Loucy (cell line): ENCODE measurements at regions not wholly inside any gene's neighbourhood (a gene's known extent, or its start where the extent isn't known, plus 50 kb on each side); places are given as distances from the start of the nearest gene placed in this dataset.

Experiments
- H2AFZ ChIP-seq: fragments of 200-600 bp; sonication (generic); 2 replicates; pipeline ENCODE4 v1.6.0; 2016; ENCODE audit warnings: antibody characterized with exemption, mild to moderate bottlenecking, low read length, moderate library complexity
- H3F3A ChIP-seq: fragments of 200-600 bp; 2 replicates; pipeline ENCODE4 v1.6.0; 2016; ENCODE audit warnings: antibody characterized with exemption, low read depth, mild to moderate bottlenecking
- H3K27me3 ChIP-seq: fragments of 200-600 bp; sonication (generic); 2 replicates; pipeline ENCODE4 v1.6.1; 2014; ENCODE audit warnings: low read length, mild to moderate bottlenecking; ENCODE audit not compliant: insufficient read depth, poor library complexity, severe bottlenecking
- H3K36me3 ChIP-seq: fragments of 200-600 bp; sonication (generic); 2 replicates; pipeline ENCODE4 v1.6.1; 2016; ENCODE audit warnings: low read length; ENCODE audit not compliant: insufficient read depth
- H3K4me1 ChIP-seq: fragments of 200-600 bp; sonication (generic); 2 replicates; pipeline ENCODE4 v1.5.1; 2014; ENCODE audit warnings: low read length, mild to moderate bottlenecking; ENCODE audit not compliant: insufficient read depth, poor library complexity, severe bottlenecking
- H3K4me2 ChIP-seq: fragments of 200-600 bp; sonication (generic); 2 replicates; pipeline ENCODE4 v1.6.0; 2014; ENCODE audit warnings: antibody characterized with exemption, low read length, low read depth, mild to moderate bottlenecking; ENCODE audit not compliant: poor library complexity, severe bottlenecking
- H3K4me3 ChIP-seq: fragments of 200-600 bp; sonication (generic); 2 replicates; pipeline ENCODE4 v1.5.1; 2014; ENCODE audit warnings: low read length, mild to moderate bottlenecking, mixed read lengths; ENCODE audit not compliant: poor library complexity, severe bottlenecking
- H3K79me2 ChIP-seq: fragments of 200-600 bp; sonication (generic); 2 replicates; pipeline ENCODE4 v1.6.1; 2014; ENCODE audit warnings: low read length; ENCODE audit not compliant: insufficient read depth
- H3K9ac ChIP-seq: fragments of 200-600 bp; sonication (generic); 2 replicates; pipeline ENCODE4 v1.6.0; 2014; ENCODE audit warnings: mild to moderate bottlenecking, low read depth, low read length, moderate library complexity; ENCODE audit not compliant: poor library complexity, severe bottlenecking
- H3K9me2 ChIP-seq: fragments of 200-600 bp; sonication (generic); replicated peaks from 2 replicates; pipeline ENCODE4 v1.6.1; 2016; ENCODE audit warnings: low read depth, low read length, mixed read lengths
- H3K9me3 ChIP-seq: fragments of 200-600 bp; sonication (generic); 2 replicates; pipeline ENCODE4 v1.6.1; 2014; ENCODE audit warnings: mild to moderate bottlenecking, antibody characterized with exemption, low read length, low read depth; ENCODE audit not compliant: insufficient read depth
- H4K20me1 ChIP-seq: fragments of 200-600 bp; sonication (generic); 2 replicates; pipeline ENCODE4 v1.6.0; 2014; ENCODE audit warnings: antibody characterized with exemption, low read length, mild to moderate bottlenecking; ENCODE audit not compliant: insufficient read depth, poor library complexity, severe bottlenecking
- EZH2phosphoT487 ChIP-seq: fragments of 200-600 bp; IDR thresholded peaks from 2 replicates; pipeline ENCODE4 v1.6.1; 2018; ENCODE audit warnings: antibody characterized with exemption, mild to moderate bottlenecking, moderate library complexity, borderline replicate concordance
- TF ChIP-seq, protein P1 (sequence below): fragments of 200-600 bp; sonication (generic); conservative IDR thresholded peaks from 2 replicates; pipeline ENCODE4 v1.5.1; 2014; ENCODE audit warnings: mild to moderate bottlenecking, antibody characterized with exemption, low read length

DNA sequence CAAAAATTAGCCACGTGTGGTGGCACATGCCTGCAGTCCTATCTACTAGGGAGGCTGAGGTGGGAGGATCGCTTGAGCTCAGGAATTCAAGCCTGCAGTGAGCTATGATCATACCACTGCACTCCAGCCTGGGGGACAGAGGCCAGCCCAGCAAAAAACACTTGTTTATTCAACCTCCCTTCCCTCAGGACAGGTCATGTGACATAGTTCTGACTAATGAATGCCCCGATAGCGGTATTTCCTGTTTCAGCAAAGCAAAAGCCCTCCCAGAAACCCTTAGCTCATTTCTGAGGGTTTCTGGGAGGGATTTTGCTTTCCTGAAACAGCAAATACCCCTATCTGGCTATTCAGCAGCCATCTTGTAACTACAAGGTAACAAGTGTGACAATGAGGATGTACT, 157.1 kb downstream of the GATA3 start:
- Histone ChIP-seq H3K4me2 (no peak overlapping the region), H3F3A (no peaks in the 10 kb centered on the region), H3K9me2 (no peaks in the 10 kb centered on the region), H3K27me3 (no peaks in the 10 kb centered on the region), H4K20me1 (no peaks in the 10 kb centered on the region), H3K9ac (no peak overlapping the region), H2AFZ (no peak overlapping the region), H3K4me3 (no peak overlapping the region), H3K9me3 (no peaks in the 10 kb centered on the region), H3K4me1 (no peaks in the 10 kb centered on the region), H3K79me2 (no peaks in the 10 kb centered on the region), H3K36me3 (no peaks in the 10 kb centered on the region)
- no peak for TF ChIP-seq EZH2phosphoT487
- TF ChIP-seq, protein P1, sequence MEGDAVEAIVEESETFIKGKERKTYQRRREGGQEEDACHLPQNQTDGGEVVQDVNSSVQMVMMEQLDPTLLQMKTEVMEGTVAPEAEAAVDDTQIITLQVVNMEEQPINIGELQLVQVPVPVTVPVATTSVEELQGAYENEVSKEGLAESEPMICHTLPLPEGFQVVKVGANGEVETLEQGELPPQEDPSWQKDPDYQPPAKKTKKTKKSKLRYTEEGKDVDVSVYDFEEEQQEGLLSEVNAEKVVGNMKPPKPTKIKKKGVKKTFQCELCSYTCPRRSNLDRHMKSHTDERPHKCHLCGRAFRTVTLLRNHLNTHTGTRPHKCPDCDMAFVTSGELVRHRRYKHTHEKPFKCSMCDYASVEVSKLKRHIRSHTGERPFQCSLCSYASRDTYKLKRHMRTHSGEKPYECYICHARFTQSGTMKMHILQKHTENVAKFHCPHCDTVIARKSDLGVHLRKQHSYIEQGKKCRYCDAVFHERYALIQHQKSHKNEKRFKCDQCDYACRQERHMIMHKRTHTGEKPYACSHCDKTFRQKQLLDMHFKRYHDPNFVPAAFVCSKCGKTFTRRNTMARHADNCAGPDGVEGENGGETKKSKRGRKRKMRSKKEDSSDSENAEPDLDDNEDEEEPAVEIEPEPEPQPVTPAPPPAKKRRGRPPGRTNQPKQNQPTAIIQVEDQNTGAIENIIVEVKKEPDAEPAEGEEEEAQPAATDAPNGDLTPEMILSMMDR: no peak

DNA sequence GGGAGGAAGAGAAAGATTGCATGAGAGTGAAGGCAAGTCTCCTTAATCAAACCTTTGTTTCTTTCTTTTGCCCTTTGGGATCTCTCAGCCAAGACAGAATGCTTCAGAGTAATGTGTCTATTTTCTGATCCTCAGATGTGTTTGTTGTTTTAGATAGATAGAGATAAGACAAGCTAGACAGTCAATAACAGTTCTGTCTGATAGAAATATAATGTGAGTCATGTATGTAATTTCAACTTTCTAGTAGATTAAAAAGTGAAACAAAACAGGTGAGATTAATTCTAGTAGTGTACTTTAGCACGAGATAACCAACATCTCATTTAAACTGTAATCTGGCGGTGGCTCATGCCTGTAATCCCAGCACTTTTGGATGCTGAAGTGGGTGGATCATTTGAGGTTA, 159.2 kb downstream of the GATA3 start:
- no peak overlapping the region for H3K4me2 ChIP-seq
- H3K4me3 ChIP-seq: no peak overlapping the region
- peaks cover 3% of the 10 kb centered on the region; the same call in 1 of the 2 replicates for H3K9me3 ChIP-seq
- no peaks in the 10 kb centered on the region for H3K36me3 ChIP-seq
- no peaks in the 10 kb centered on the region for H3F3A ChIP-seq
- no peaks in the 10 kb centered on the region for H3K79me2 ChIP-seq
- H3K9ac ChIP-seq: no peak overlapping the region
- H4K20me1 ChIP-seq: no peaks in the 10 kb centered on the region
- TF ChIP-seq, protein P1: no peak
- TF ChIP-seq EZH2phosphoT487: no peak
- no peaks in the 10 kb centered on the region for H3K4me1 ChIP-seq
- H2AFZ ChIP-seq: no peak overlapping the region
- H3K9me2 ChIP-seq: no peaks in the 10 kb centered on the region
- H3K27me3 ChIP-seq: no peaks in the 10 kb centered on the region

DNA sequence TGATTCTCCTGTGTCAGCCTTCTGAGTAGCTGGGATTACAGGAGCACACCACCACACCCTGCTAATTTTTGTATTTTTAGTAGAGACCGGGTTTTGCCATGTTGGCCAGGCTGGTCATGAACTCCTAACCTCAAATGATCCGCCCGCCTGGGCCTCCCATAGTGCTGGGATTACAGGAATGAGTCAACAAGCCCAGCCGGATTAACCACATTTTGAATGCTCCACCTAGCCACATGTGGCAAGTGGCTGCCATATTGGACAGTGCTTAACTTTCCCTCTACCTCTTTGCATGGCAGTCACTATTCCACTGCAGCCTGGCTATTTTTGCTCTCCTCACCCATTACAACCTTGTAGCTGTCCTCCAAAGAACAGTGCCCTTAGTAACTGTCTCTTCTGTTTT, 160.1 kb downstream of the GATA3 start:
- Histone ChIP-seq H3K9ac (no peak overlapping the region), H3K4me1 (no peaks in the 10 kb centered on the region), H3K4me2 (no peak overlapping the region), H2AFZ (no peak overlapping the region), H3K79me2 (no peaks in the 10 kb centered on the region), H3K9me2 (no peaks in the 10 kb centered on the region), H3K9me3 (peaks cover 7% of the 10 kb centered on the region; the same call in 1 of the 2 replicates), H3F3A (no peaks in the 10 kb centered on the region), H3K36me3 (no peaks in the 10 kb centered on the region), H3K27me3 (no peaks in the 10 kb centered on the region), H4K20me1 (no peaks in the 10 kb centered on the region), H3K4me3 (no peak overlapping the region)
- TF ChIP-seq, protein P1: no peak
- no peak for TF ChIP-seq EZH2phosphoT487
